Pulmonary artery endothelial cell (primary cell): ENCODE measurements at regions not wholly inside any gene's neighbourhood (a gene's known extent, or its start where the extent isn't known, plus 50 kb on each side); places are given as distances from the start of the nearest gene placed in this dataset.
"Not testable (repeated sequence)": the region's sequence is repeated elsewhere in the genome, so short reads cannot be mapped to it uniquely, and the experiment has no call there.

Source experiments
- DNase-seq: peaks from one replicate; pipeline ENCODE4 v3.0.0-alpha.2; 2011; ENCODE audit warnings: low read depth, low spot score

- DNase-seq, result no peak
Measured at GRCh38 chr18:5021558-5021957, 175.5 kb downstream of the AKAIN1 start.

- no peak for DNase-seq
Measured at GRCh38 chr18:5015213-5015612, 181.8 kb downstream of the AKAIN1 start.

GRCh38 chr18:5004031-5004820 lies 192.8 kb downstream of the AKAIN1 start:
- DNase-seq, result not testable (repeated sequence)

GRCh38 chr18:4994710-4995109 lies 202.3 kb downstream of the AKAIN1 start:
- no peak for DNase-seq

- DNase-seq, result no peak
Measured at GRCh38 chr18:4987452-4988405, 209.3 kb downstream of the AKAIN1 start.

- DNase-seq, result no peak
Measured at GRCh38 chr18:4986677-4987076, 210.4 kb downstream of the AKAIN1 start.

- DNase-seq, result no peak
Measured at GRCh38 chr18:4986066-4986465, 211.0 kb downstream of the AKAIN1 start.

GRCh38 chr18:4961121-4961909 lies 235.7 kb downstream of the AKAIN1 start:
- no peak for DNase-seq

- DNase-seq, result no peak
Measured at GRCh38 chr18:4960578-4960977, 236.5 kb downstream of the AKAIN1 start.

- no peak for DNase-seq
Measured at GRCh38 chr18:4931209-4931608, 265.8 kb downstream of the AKAIN1 start.

GRCh38 chr18:4921548-4921947 lies 275.5 kb downstream of the AKAIN1 start:
- DNase-seq, result no peak

GRCh38 chr18:4917509-4917908 lies 279.5 kb downstream of the AKAIN1 start:
- DNase-seq, result not testable (repeated sequence)

- DNase-seq, result no peak
Measured at GRCh38 chr18:4908328-4908727, 288.7 kb downstream of the AKAIN1 start.

- DNase-seq, result no peak
Measured at GRCh38 chr18:4906856-4907255, 290.2 kb downstream of the AKAIN1 start.

- DNase-seq, result no peak
Measured at GRCh38 chr18:4888251-4889040, 308.6 kb downstream of the AKAIN1 start.

- DNase-seq, result no peak
Measured at GRCh38 chr18:4878480-4878879, 318.6 kb downstream of the AKAIN1 start.

GRCh38 chr18:4871197-4871596 lies 325.9 kb downstream of the AKAIN1 start:
- no peak for DNase-seq

GRCh38 chr18:4870177-4870773 lies 326.8 kb downstream of the AKAIN1 start:
- DNase-seq, result no peak

GRCh38 chr18:4869155-4869554 lies 327.9 kb downstream of the AKAIN1 start:
- DNase-seq, result no peak

- DNase-seq, result no peak
Measured at GRCh38 chr18:4858379-4859127, 338.5 kb downstream of the AKAIN1 start.
